ENCODE measurements at regions not wholly inside any gene's neighbourhood (a gene's known extent, or its start where the extent isn't known, plus 50 kb on each side); places are given as distances from the start of the nearest gene placed in this dataset.

DNA sequence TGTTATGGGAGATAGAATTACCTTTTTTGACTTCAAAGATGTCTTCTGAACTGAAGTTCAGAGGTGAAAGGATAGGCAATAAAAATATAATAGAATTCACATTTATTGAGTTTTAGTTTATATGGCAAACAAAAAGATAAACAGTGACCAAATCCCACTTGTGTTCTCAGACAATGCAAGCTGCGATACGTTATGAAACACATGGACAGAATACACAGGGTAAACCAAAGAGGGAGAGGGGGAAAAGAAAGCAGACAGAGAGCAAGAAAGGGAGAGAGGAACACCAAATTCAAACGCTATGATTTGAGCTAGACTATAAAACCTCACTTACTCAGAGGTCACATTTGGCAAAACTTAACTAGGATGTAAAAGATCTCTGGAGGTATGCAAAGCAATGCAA lies 238.2 kb upstream of the FLRT2 start:
- TF ChIP-seq, protein P1, sequence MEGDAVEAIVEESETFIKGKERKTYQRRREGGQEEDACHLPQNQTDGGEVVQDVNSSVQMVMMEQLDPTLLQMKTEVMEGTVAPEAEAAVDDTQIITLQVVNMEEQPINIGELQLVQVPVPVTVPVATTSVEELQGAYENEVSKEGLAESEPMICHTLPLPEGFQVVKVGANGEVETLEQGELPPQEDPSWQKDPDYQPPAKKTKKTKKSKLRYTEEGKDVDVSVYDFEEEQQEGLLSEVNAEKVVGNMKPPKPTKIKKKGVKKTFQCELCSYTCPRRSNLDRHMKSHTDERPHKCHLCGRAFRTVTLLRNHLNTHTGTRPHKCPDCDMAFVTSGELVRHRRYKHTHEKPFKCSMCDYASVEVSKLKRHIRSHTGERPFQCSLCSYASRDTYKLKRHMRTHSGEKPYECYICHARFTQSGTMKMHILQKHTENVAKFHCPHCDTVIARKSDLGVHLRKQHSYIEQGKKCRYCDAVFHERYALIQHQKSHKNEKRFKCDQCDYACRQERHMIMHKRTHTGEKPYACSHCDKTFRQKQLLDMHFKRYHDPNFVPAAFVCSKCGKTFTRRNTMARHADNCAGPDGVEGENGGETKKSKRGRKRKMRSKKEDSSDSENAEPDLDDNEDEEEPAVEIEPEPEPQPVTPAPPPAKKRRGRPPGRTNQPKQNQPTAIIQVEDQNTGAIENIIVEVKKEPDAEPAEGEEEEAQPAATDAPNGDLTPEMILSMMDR (IDR thresholded peaks at IDR 0.05): no peak
- TF ChIP-seq POLR2A (IDR thresholded peaks at IDR 0.05): no peak
- no peak for TF ChIP-seq POLR2AphosphoS5 (IDR thresholded peaks at IDR 0.05)

Data from prostate gland (tissue), 2 donors.